ENCODE measurements at regions not wholly inside any gene's neighbourhood (a gene's known extent, or its start where the extent isn't known, plus 50 kb on each side); places are given as distances from the start of the nearest gene placed in this dataset.

- no peak for TF ChIP-seq GATA2 (IDR thresholded peaks at IDR 0.05; ENCODE audit: low read depth, low read length)
- no peak for TF ChIP-seq GATA3 (IDR thresholded peaks at IDR 0.05; ENCODE audit: low read depth, low read length)
Observed at GRCh38 chr15:27669641-27670040, 429.5 kb downstream of the OCA2 start.

All from SH-SY5Y (cell line).